ENCODE measurements at regions not wholly inside any gene's neighbourhood (a gene's known extent, or its start where the extent isn't known, plus 50 kb on each side); places are given as distances from the start of the nearest gene placed in this dataset.

- ChIA-PET POLR2A (no interaction called here), CTCF (no interaction called here)
- no peaks in the 10 kb centered on the region for H3K4me1 ChIP-seq (ENCODE audit: control insufficient read depth, insufficient read depth, low read length)
- in situ Hi-C loops (cut with HindIII; ENCODE audit: low pct_unique_long_range_greater_than_20kb, low sequenced_read_pairs) = no loop called here
- H3K36me3 ChIP-seq (ENCODE audit: control insufficient read depth, insufficient read depth, low read length) = no peaks in the 10 kb centered on the region
- DNase-seq (ENCODE audit: low read depth, low spot score) = no peak
- no peak overlapping the region for H3K27ac ChIP-seq (ENCODE audit: low read length)
- BruUV-seq (replicated peaks) = no TSS peak
- no peak overlapping the region for H3K4me3 ChIP-seq (ENCODE audit: low read depth in 2 of 2, low read length in 2 of 2)
- H3K27me3 ChIP-seq (ENCODE audit: control insufficient read depth, insufficient read depth, low read length) = no peaks in the 10 kb centered on the region
- ATAC-seq = no peak
- no peaks in the 10 kb centered on the region; the same call in 1 of the 2 replicates for H3K9me3 ChIP-seq (ENCODE audit: control insufficient read depth, insufficient read depth, low read depth, low read length)
- TF ChIP-seq REST (IDR thresholded peaks at IDR 0.05; ENCODE audit: insufficient read depth in 1 of 2, low read depth in 2 of 2, low read length in 1 of 2) = no peak
- no peak for TF ChIP-seq CTCF (IDR thresholded peaks at IDR 0.05)
- no peak for TF ChIP-seq POLR2AphosphoS5 (IDR thresholded peaks at IDR 0.05; ENCODE audit: low read depth, low read length)
- no peak for TF ChIP-seq SIN3A (IDR thresholded peaks at IDR 0.05; ENCODE audit: borderline replicate concordance, insufficient read depth, low read depth, low read length)
- no peak for TF ChIP-seq TCF7L2 (IDR thresholded peaks at IDR 0.05; ENCODE audit: low read depth, low read length)
- intact Hi-C loops (cut with micrococcal nuclease; ENCODE audit: unreplicated experiment) = no loop called here
These were observed 66.6 kb upstream of the CNR1 start for GRCh38 chr6:88232753-88233152.

- H3K27ac ChIP-seq (ENCODE audit: low read length) = no peak overlapping the region
- no peak for ATAC-seq
- H3K4me1 ChIP-seq (ENCODE audit: control insufficient read depth, insufficient read depth, low read length) = no peaks in the 10 kb centered on the region
- TF ChIP-seq TCF7L2 (IDR thresholded peaks at IDR 0.05; ENCODE audit: low read depth, low read length) = no peak
- no peak for TF ChIP-seq CTCF (IDR thresholded peaks at IDR 0.05)
- TF ChIP-seq REST (IDR thresholded peaks at IDR 0.05; ENCODE audit: insufficient read depth in 1 of 2, low read depth in 2 of 2, low read length in 1 of 2) = no peak
- no peak for TF ChIP-seq SIN3A (IDR thresholded peaks at IDR 0.05; ENCODE audit: borderline replicate concordance, insufficient read depth, low read depth, low read length)
- TF ChIP-seq POLR2AphosphoS5 (IDR thresholded peaks at IDR 0.05; ENCODE audit: low read depth, low read length) = no peak
- peaks cover 4% of the 10 kb centered on the region; the same call in 1 of the 2 replicates for H3K27me3 ChIP-seq (ENCODE audit: control insufficient read depth, insufficient read depth, low read length)
- H3K4me3 ChIP-seq (ENCODE audit: low read depth in 2 of 2, low read length in 2 of 2) = no peak overlapping the region
- intact Hi-C loops (cut with micrococcal nuclease; ENCODE audit: unreplicated experiment) = no loop called here
- no peak for DNase-seq (ENCODE audit: low read depth, low spot score)
- POLR2A ChIA-PET = no interaction called here
- BruUV-seq (replicated peaks) = no TSS peak
- no peaks in the 10 kb centered on the region for H3K36me3 ChIP-seq (ENCODE audit: control insufficient read depth, insufficient read depth, low read length)
- no peaks in the 10 kb centered on the region for H3K9me3 ChIP-seq (ENCODE audit: control insufficient read depth, insufficient read depth, low read depth, low read length)
- CTCF ChIA-PET = no interaction called here
- in situ Hi-C loops (cut with HindIII; ENCODE audit: low pct_unique_long_range_greater_than_20kb, low sequenced_read_pairs) = no loop called here
These were observed 57.2 kb upstream of the CNR1 start for GRCh38 chr6:88223298-88223697.
